ENCODE measurements at regions not wholly inside any gene's neighbourhood (a gene's known extent, or its start where the extent isn't known, plus 50 kb on each side); places are given as distances from the start of the nearest gene placed in this dataset.

GRCh38 chr1:5515501-5515900 lies 476.7 kb downstream of the NPHP4 start:
- TF ChIP-seq CTCF (IDR thresholded peaks at IDR 0.05) (no peak), EZH2 (IDR thresholded peaks at IDR 0.05; ENCODE audit: borderline replicate concordance, insufficient read depth, low read depth, low read length, poor library complexity, severe bottlenecking) (no peak)
